ENCODE measurements at regions not wholly inside any gene's neighbourhood (a gene's known extent, or its start where the extent isn't known, plus 50 kb on each side); places are given as distances from the start of the nearest gene placed in this dataset.

DNA sequence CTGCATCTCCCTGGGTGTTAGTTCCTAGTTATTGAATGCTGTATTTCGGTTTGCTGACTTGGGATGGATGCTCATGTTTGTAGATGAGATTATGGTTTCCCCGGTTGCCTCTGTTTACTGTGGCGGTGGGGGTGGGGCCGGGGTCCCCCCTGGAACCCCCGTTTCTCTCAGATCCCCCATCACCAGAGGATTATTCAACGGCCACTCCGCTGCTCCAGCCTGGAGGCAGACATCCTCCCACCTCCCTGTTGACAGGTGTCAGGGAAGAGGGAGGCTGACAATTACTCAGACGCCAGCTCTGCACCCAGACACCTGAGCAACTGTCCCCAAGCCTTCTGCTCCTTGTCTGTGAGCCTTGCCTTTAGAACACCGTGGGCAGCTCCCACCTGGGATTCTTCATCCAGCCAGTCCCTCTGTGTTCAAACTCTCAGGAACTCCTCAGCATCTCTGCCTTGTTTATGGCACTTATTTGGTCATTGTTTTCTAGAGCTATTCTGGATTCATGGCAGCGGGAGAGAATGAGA lies 95.9 kb upstream of the PRR20G start:
- no peak for DNase-seq
- Histone ChIP-seq H3K4me1 (no peaks in the 10 kb centered on the region), H3K27me3 (no peaks in the 10 kb centered on the region), H3K9me3 (no peaks in the 10 kb centered on the region), H3K36me3 (no peaks in the 10 kb centered on the region), H3K4me3 (no peak overlapping the region), H3K27ac (no peak overlapping the region)
- intact Hi-C loops (cut with DNase I; ENCODE audit: low total_unique reads) = no loop called here
- TF ChIP-seq POLR2A (IDR thresholded peaks at IDR 0.05) = no peak
- TF ChIP-seq, protein P1, sequence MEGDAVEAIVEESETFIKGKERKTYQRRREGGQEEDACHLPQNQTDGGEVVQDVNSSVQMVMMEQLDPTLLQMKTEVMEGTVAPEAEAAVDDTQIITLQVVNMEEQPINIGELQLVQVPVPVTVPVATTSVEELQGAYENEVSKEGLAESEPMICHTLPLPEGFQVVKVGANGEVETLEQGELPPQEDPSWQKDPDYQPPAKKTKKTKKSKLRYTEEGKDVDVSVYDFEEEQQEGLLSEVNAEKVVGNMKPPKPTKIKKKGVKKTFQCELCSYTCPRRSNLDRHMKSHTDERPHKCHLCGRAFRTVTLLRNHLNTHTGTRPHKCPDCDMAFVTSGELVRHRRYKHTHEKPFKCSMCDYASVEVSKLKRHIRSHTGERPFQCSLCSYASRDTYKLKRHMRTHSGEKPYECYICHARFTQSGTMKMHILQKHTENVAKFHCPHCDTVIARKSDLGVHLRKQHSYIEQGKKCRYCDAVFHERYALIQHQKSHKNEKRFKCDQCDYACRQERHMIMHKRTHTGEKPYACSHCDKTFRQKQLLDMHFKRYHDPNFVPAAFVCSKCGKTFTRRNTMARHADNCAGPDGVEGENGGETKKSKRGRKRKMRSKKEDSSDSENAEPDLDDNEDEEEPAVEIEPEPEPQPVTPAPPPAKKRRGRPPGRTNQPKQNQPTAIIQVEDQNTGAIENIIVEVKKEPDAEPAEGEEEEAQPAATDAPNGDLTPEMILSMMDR (IDR thresholded peaks at IDR 0.05) = no peak

DNA sequence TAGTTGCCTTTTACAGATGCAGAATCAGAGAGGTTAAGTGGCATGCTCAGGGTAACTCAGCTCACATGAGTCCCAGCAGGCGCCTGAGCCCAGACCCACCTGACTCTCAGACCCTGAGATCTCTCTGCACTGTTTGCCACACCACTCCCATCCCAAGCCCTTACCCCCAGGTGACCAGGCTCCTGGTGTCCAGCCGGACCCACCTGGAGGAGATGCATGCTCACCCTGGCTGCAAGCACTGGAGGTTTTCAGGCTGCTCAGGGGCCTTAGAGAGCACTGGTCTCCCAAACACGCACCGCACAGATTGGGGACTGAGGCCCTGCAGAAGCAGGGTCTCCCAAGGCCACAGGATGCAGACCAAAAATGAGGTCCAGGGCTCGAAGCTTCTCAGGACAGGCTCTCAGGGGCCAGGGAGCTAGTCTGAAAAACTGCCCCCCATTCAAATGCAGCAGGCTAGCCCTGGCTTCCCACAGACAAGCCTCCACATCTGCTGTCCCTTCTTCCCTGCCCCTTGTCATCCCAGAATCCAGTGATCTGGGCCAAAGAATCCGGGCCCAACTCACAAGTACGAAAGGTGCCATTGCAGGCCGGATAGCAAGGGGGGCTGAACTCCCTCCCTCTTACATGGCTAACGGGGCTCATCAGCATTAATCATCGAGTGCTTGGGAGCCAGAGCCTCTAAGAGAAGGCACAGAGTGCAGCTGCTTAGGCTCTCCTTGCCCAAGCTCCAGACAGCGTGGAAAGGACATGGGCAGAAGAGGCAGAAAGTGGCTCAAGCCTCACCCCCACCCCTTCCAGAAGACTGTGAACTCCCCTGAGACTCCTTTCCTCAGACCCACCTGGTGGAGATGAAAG lies 90.2 kb upstream of the PRR20G start:
- Histone ChIP-seq H3K4me1 (no peaks in the 10 kb centered on the region), H3K9me3 (no peaks in the 10 kb centered on the region), H3K4me3 (no peak overlapping the region), H3K27me3 (no peaks in the 10 kb centered on the region), H3K36me3 (no peaks in the 10 kb centered on the region), H3K27ac (no peak overlapping the region)
- intact Hi-C loops (cut with DNase I; ENCODE audit: low total_unique reads) = no loop called here
- TF ChIP-seq POLR2A (IDR thresholded peaks at IDR 0.05) = no peak
- TF ChIP-seq, protein P1 (IDR thresholded peaks at IDR 0.05) = no peak
- no peak for DNase-seq

DNA sequence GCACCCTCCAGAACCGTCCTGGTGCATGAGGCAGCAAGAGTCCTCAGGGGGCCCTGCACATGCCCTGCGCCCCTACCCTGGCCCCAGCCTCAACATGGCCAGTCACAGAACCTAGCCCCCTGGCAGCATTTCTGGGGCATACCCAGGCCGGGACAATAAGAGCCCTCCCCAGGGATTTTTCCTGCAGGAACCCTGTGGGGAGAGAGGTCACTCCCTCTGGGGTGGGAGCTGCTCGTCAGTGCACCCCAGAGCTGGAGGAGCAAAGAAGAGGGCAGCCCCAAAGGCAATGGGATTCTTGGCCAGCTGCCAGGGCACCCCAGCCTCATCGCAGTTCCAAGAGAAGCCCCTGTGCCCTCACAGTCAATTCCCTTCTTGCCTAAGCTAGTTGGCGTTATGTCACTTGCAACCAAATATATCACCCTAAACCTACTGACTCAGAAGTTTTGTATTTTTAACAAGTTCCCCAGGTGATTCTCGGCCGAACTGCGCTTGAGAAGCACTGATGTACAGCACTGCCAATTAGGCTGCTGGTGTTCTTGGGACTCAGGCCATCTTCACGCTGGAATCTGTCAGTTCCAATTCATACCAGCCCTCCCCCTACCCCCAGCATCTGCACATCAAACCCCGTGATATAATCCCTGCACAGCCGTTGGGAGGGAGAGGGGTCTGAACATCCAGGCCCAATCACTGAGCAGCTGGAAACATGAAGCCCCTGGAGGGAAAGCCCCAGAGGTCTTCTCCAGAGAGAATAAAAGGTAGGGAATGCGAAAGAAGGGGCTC lies 87.5 kb upstream of the PRR20G start:
- TF ChIP-seq POLR2A (IDR thresholded peaks at IDR 0.05) = no peak
- TF ChIP-seq, protein P1 (IDR thresholded peaks at IDR 0.05) = no peak
- no peak for DNase-seq
- Histone ChIP-seq H3K9me3 (no peaks in the 10 kb centered on the region), H3K27ac (no peak overlapping the region), H3K4me3 (no peak overlapping the region), H3K36me3 (no peaks in the 10 kb centered on the region), H3K27me3 (no peaks in the 10 kb centered on the region), H3K4me1 (no peaks in the 10 kb centered on the region)
- intact Hi-C loops (cut with DNase I; ENCODE audit: low total_unique reads) = no loop called here

DNA sequence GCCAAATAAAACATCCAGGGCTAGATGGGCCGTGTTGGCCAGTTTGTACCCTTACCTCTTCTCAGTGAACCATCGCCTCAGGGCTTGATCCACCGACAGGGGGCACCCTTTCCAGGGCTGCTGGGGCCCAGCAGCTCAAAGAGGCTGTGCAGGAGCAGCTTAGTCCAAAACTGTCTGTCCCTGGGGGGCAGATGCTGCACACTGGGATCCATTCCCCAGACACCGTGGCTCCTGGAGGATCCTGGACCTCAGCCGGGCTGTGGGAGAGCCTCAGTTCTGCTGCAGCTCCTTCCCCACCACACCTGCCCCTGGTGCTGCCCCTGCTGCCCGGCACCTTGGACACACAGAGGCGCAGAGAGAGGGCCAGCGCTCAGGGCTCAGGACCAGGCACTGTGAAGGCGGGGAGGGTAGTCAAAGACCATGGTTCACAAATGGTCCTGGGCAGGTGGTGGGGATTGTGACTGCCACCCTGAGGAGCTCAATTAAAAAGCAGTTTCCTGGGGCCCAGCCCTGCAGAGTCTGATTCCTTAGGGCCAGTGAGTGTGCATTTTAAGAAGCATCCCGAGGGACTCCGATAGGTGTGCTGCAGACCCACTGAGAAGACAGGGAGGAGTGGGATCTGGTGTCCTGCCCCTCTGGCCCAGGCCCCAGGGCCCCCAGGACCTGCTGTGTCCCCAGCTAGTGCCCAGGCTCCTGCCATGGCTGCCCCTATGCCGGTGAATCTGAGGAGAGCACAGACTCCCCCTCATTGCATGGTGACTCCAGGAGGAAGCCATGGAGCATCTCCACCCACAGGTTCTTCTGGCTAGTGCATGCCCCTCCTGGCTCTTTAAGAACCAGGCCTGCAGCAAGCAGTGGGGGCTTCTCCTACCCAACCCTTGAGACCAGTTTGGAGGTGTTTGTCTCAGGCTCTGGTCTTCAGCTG lies 86.5 kb upstream of the PRR20G start:
- Histone ChIP-seq H3K4me3 (no peak overlapping the region), H3K27ac (no peak overlapping the region), H3K9me3 (no peaks in the 10 kb centered on the region), H3K4me1 (no peaks in the 10 kb centered on the region), H3K36me3 (no peaks in the 10 kb centered on the region), H3K27me3 (no peaks in the 10 kb centered on the region)
- TF ChIP-seq, protein P1 (IDR thresholded peaks at IDR 0.05) = no peak
- no peak for TF ChIP-seq POLR2A (IDR thresholded peaks at IDR 0.05)
- no peak for DNase-seq
- intact Hi-C loops (cut with DNase I; ENCODE audit: low total_unique reads) = no loop called here

Data from uterus (tissue), 3 donors.